ENCODE measurements at regions not wholly inside any gene's neighbourhood (a gene's known extent, or its start where the extent isn't known, plus 50 kb on each side); places are given as distances from the start of the nearest gene placed in this dataset.

DNA sequence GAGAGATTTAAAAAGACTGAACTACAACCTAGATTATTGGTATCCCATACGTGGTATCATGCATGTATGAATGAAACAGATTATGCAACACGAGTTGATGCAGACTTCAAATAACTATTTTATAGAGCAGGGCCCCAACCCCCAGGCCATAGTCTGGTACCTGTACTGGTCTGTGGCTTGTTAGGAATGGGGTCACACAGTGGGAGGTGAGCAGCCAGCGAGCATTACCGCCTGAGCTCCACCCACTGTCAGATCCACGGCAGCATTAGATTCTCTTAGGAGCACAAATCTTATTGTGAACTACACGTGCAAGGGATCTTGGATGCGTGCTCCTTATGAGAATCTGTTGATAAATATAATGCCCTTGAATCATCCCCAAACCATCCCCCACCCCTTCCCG is 320.2 kb downstream of the TBC1D4 start (continued):
- TF ChIP-seq, protein P1, sequence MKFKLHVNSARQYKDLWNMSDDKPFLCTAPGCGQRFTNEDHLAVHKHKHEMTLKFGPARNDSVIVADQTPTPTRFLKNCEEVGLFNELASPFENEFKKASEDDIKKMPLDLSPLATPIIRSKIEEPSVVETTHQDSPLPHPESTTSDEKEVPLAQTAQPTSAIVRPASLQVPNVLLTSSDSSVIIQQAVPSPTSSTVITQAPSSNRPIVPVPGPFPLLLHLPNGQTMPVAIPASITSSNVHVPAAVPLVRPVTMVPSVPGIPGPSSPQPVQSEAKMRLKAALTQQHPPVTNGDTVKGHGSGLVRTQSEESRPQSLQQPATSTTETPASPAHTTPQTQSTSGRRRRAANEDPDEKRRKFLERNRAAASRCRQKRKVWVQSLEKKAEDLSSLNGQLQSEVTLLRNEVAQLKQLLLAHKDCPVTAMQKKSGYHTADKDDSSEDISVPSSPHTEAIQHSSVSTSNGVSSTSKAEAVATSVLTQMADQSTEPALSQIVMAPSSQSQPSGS (CRISPR knock-in tag; IDR thresholded peaks at IDR 0.05) = no peak
- TF ChIP-seq NUFIP1 (IDR thresholded peaks at IDR 0.05; ENCODE audit: partially characterized antibody) (no peak), NFIX (CRISPR knock-in tag; IDR thresholded peaks at IDR 0.05; ENCODE audit: low read depth) (no peak), RBM17 (IDR thresholded peaks at IDR 0.05; ENCODE audit: borderline replicate concordance, low read depth, low read length) (no peak), ZKSCAN8 (CRISPR knock-in tag; IDR thresholded peaks at IDR 0.05) (no peak), CREB1 (IDR thresholded peaks at IDR 0.05) (no peak), CREB1 (CRISPR knock-in tag; IDR thresholded peaks at IDR 0.05) (no peak)

DNA sequence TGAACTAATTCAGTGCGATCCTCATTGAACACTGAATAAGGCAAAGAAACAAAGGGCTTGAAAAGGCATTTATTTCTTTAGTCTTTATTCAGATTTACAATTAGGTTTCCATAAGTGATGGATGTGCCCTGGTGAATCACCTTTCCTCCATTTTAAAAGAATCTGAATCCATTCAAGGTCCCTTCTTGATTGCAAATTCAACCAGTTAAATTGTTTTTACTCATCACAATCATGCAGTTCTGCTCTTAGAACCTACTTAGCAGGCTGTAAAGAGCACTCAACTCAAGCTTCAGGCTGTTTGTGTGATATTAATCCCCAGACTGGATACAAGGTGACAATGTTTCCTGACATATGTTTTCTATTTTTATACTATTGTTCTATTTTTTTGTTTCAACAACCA is 321.0 kb downstream of the TBC1D4 start:
- ChIA-PET POLR2A (no interaction called here), CTCF (ENCODE audit: low intra/inter-chr PET ratio) (no interaction called here)
- Histone ChIP-seq H3K9me1 (ENCODE audit: control insufficient read depth, insufficient read depth, low read length) (no peaks in the 10 kb centered on the region), H2AFZ (ENCODE audit: low read depth, low read length) (no peak overlapping the region), H3K4me2 (ENCODE audit: insufficient read depth, low read length) (no peak overlapping the region), H4K20me1 (replicated peaks; ENCODE audit: control insufficient read depth, insufficient read depth, low read length) (no peaks in the 10 kb centered on the region), H3K27me3 (ENCODE audit: control insufficient read depth in 2 of 2, insufficient read depth in 2 of 2, low read length in 2 of 2) (no peaks in the 10 kb centered on the region), H3K9ac (ENCODE audit: insufficient read depth in 1 of 2, low read depth in 2 of 2, low read length in 2 of 2) (no peak overlapping the region), H3K4me1 (replicated peaks in 1 of 2; ENCODE audit: control insufficient read depth in 2 of 2, insufficient read depth in 2 of 2, low read length in 2 of 2) (no peaks in the 10 kb centered on the region), H3K4me3 (no peak overlapping the region), H3K79me2 (ENCODE audit: control insufficient read depth, insufficient read depth, low read length) (no peaks in the 10 kb centered on the region), H3K27ac (ENCODE audit: extremely low read depth, low read depth, low read length) (no peak overlapping the region), H3K36me3 (ENCODE audit: control insufficient read depth, insufficient read depth, low read length) (no peaks in the 10 kb centered on the region), H3K9me3 (replicated peaks; ENCODE audit: control insufficient read depth, insufficient read depth, low read depth, low read length) (no peaks in the 10 kb centered on the region)
- FAIRE-seq (no peak), DNase-seq (ENCODE audit: extremely low read depth in 1 of 4, low spot score in 3 of 4) (no peak), ATAC-seq (no peak)
- WGBS (ENCODE audit: insufficient coverage, low coverage, missing lambda C conversion rate) = 8% methylated on average over 1 of the region's 1 CpG
- no TSS peak for BruUV-seq (replicated peaks)
- in situ Hi-C loops (cut with MboI) = no loop called here
- intact Hi-C loops (cut with micrococcal nuclease) = no loop called here
- TF ChIP-seq PTRF (tag; IDR thresholded peaks at IDR 0.05) = no peak
- no peak for TF ChIP-seq GTF2F1 (IDR thresholded peaks at IDR 0.05; ENCODE audit: low read depth, low read length)
- TF ChIP-seq, protein P2, sequence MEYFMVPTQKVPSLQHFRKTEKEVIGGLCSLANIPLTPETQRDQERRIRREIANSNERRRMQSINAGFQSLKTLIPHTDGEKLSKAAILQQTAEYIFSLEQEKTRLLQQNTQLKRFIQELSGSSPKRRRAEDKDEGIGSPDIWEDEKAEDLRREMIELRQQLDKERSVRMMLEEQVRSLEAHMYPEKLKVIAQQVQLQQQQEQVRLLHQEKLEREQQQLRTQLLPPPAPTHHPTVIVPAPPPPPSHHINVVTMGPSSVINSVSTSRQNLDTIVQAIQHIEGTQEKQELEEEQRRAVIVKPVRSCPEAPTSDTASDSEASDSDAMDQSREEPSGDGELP (CRISPR knock-in tag; IDR thresholded peaks at IDR 0.05; ENCODE audit: borderline replicate concordance) = no peak
- TF ChIP-seq, protein P3, sequence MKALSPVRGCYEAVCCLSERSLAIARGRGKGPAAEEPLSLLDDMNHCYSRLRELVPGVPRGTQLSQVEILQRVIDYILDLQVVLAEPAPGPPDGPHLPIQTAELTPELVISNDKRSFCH (CRISPR knock-in tag; IDR thresholded peaks at IDR 0.05) = no peak
- TF ChIP-seq, protein P3 (tag; IDR thresholded peaks at IDR 0.05) = no peak
- TF ChIP-seq SUPT5H (IDR thresholded peaks at IDR 0.05) = no peak
- TF ChIP-seq NR3C1 (CRISPR knock-in tag; IDR thresholded peaks at IDR 0.05) = no peak
- no peak for TF ChIP-seq TAF15 (IDR thresholded peaks at IDR 0.05; ENCODE audit: low read depth, low read length)
- TF ChIP-seq ZNF695 (CRISPR knock-in tag; IDR thresholded peaks at IDR 0.05) = no peak
- no peak for TF ChIP-seq CSDE1 (IDR thresholded peaks at IDR 0.05)

Measured in K562 (cell line).